K562 (cell line): ENCODE measurements at regions not wholly inside any gene's neighbourhood (a gene's known extent, or its start where the extent isn't known, plus 50 kb on each side); places are given as distances from the start of the nearest gene placed in this dataset.

ENCODE experiments used
- ATAC-seq: fragments of 200-7000 bp; cut with Tn5 transposase; 3 replicates; pipeline ENCODE4 v1.9.1; 2020; ENCODE audit warnings: moderate library complexity
- BruUV-seq: library from RNA; stranded (reverse); fragments of 400-500 nt; replicated peaks from 2 replicates; lab custom pipeline; 2021; lab: Mats Ljungman, UMichigan
- CTCF ChIA-PET: fragments of 300-600 bp; formaldehyde crosslinking; extraction: SDS; loops from one replicate; lab custom pipeline; 2021; ENCODE audit warnings: low intra/inter-chr PET ratio; lab: Yijun Ruan, JAX
- POLR2A ChIA-PET: fragments of 300-600, 350-650 bp; sonication (Branson Sonifier 250); formaldehyde crosslinking; extraction: SDS; loops from one replicate; lab custom pipeline; 2021; ENCODE audit warnings: antibody characterized with exemption, inconsistent platforms; lab: Yijun Ruan, JAX
- DNase-seq, 4 experiments: peaks; one replicate each; pipeline versions ENCODE4 v3.0.0 to v3.0.0-alpha.2; 2011 to 2018; ENCODE audit warnings: low spot score in 3 of 4, mixed read lengths in 3 of 4; ENCODE audit errors: extremely low read depth in 1 of 4
- FAIRE-seq: peaks from 2 replicates; lab custom pipeline; 2011; peaks lifted over from hg19 to GRCh38; lab: Jason Lieb, UNC
- H2AFZ ChIP-seq: 2 replicates; pipeline ENCODE4 v1.6.0; 2011; ENCODE audit warnings: low read depth, low read length, control low read depth, inconsistent platforms
- H3K27ac ChIP-seq: fragments of 200-600 bp; 3 replicates; pipeline ENCODE4 v1.8.0; 2011; ENCODE audit warnings: low read depth, mild to moderate bottlenecking, control low read depth, inconsistent platforms, low read length, moderate library complexity, mixed read lengths; ENCODE audit errors: extremely low read depth
- H3K27me3 ChIP-seq, 2 experiments: fragments of 300-600 bp in 1 of 2; 2 replicates in 1 of 2; 3 replicates in 1 of 2; pipeline versions ENCODE4 v1.6.0 to v1.8.0; 2011; ENCODE audit warnings: inconsistent platforms in 2 of 2, low read length in 2 of 2, mild to moderate bottlenecking in 1 of 2, mixed read lengths in 1 of 2, moderate library complexity in 1 of 2; ENCODE audit not compliant: control insufficient read depth in 2 of 2, insufficient read depth in 2 of 2
- H3K36me3 ChIP-seq: fragments of 300-600 bp; 3 replicates; pipeline ENCODE4 v1.8.0; 2011; ENCODE audit warnings: mild to moderate bottlenecking, low read length, inconsistent platforms; ENCODE audit not compliant: control insufficient read depth, insufficient read depth
- H3K4me1 ChIP-seq, 2 experiments: fragments of 200-600 bp in 1 of 2; replicated peaks in 1 of 2; 2 replicates in 1 of 2; 3 replicates in 1 of 2; pipeline versions ENCODE4 v1.5.1 to v1.8.0; 2011; ENCODE audit warnings: inconsistent platforms in 2 of 2, low read length in 2 of 2, mild to moderate bottlenecking in 1 of 2, mixed read lengths in 1 of 2, moderate library complexity in 1 of 2; ENCODE audit not compliant: control insufficient read depth in 2 of 2, insufficient read depth in 2 of 2
- H3K4me2 ChIP-seq: 2 replicates; pipeline ENCODE4 v1.6.1; 2011; ENCODE audit warnings: low read length, control low read depth, inconsistent platforms, mixed read lengths; ENCODE audit not compliant: insufficient read depth
- H3K4me3 ChIP-seq: fragments of 200-600 bp; sonication (generic), shearing (Covaris generic); 2 replicates; pipeline ENCODE4 v1.5.1; 2016; ENCODE audit warnings: control low read depth, inconsistent platforms
- H3K79me2 ChIP-seq: fragments of 200-600 bp; 3 replicates; pipeline ENCODE4 v1.8.0; 2011; ENCODE audit warnings: low read length, inconsistent platforms; ENCODE audit not compliant: control insufficient read depth, insufficient read depth
- H3K9ac ChIP-seq, 2 experiments: 2 replicates each; pipeline versions ENCODE4 v1.6.0 to v1.6.1; 2011; ENCODE audit warnings: low read depth in 2 of 2, low read length in 2 of 2, control low read depth in 1 of 2, inconsistent platforms in 1 of 2, mild to moderate bottlenecking in 1 of 2, mixed read lengths in 1 of 2; ENCODE audit not compliant: insufficient read depth in 1 of 2
- H3K9me1 ChIP-seq: one replicate; pipeline ENCODE4 v1.6.0; 2011; ENCODE audit warnings: inconsistent platforms, mild to moderate bottlenecking, low read length, moderate library complexity; ENCODE audit not compliant: control insufficient read depth, insufficient read depth
- H3K9me3 ChIP-seq: replicated peaks from 2 replicates; pipeline ENCODE4 v1.5.1; 2011; ENCODE audit warnings: low read depth, low read length, inconsistent platforms; ENCODE audit not compliant: control insufficient read depth, insufficient read depth
- H4K20me1 ChIP-seq: replicated peaks from 2 replicates; pipeline ENCODE4 v1.6.1; 2011; ENCODE audit warnings: low read length, inconsistent platforms, mixed read lengths; ENCODE audit not compliant: control insufficient read depth, insufficient read depth
- FOXA1 ChIP-seq: fragments of 450-650 bp; IDR thresholded peaks from 2 replicates; pipeline ENCODE4 v1.6.1; 2016; ENCODE audit warnings: mild to moderate bottlenecking, borderline replicate concordance
- FOXK1 ChIP-seq: sonication (generic); formaldehyde crosslinking; IDR thresholded peaks from 2 replicates; pipeline ENCODE4 v1.8.0; 2022; ENCODE audit warnings: missing genetic modification reagents, mild to moderate bottlenecking, borderline replicate concordance
- JUNB ChIP-seq: fragments of 450-650 bp; formaldehyde crosslinking; conservative IDR thresholded peaks from 2 replicates; pipeline ENCODE4 v1.4.0; 2020; ENCODE audit warnings: mild to moderate bottlenecking
- LARP7 ChIP-seq: fragments of 450-650 bp; IDR thresholded peaks from 2 replicates; pipeline ENCODE4 v1.6.1; 2016
- MYBL2 ChIP-seq, 2 experiments: fragments of 450-650 bp in 1 of 2; sonication (generic) in 1 of 2; formaldehyde crosslinking in 1 of 2; IDR thresholded peaks; 2 replicates each; pipeline versions ENCODE4 v1.6.1 to v1.8.1; 2017 to 2022; ENCODE audit warnings: borderline replicate concordance in 1 of 2, inconsistent platforms in 1 of 2, low read depth in 1 of 2, mild to moderate bottlenecking in 1 of 2, missing genetic modification reagents in 1 of 2, moderate library complexity in 1 of 2
- RBM25 ChIP-seq: fragments of 200-400 bp; formaldehyde crosslinking; IDR thresholded peaks from 2 replicates; pipeline ENCODE4 v1.6.1; 2018; ENCODE audit warnings: low read length, low read depth, moderate library complexity; ENCODE audit not compliant: severe bottlenecking
- RCOR1 ChIP-seq, 2 experiments: IDR thresholded peaks; 2 replicates each; pipeline ENCODE4 v1.6.1; 2012; ENCODE audit warnings: low read depth in 2 of 2, low read length in 2 of 2, borderline replicate concordance in 1 of 2, improper control_type of control experiment in 1 of 2
- RNF2 ChIP-seq: sonication (generic); IDR thresholded peaks from 2 replicates; pipeline ENCODE4 v1.6.1; 2016
- ZBTB7A ChIP-seq: IDR thresholded peaks from 2 replicates; pipeline ENCODE4 v1.6.1; 2011; ENCODE audit warnings: low read depth, mild to moderate bottlenecking, low read length, moderate library complexity, borderline replicate concordance; ENCODE audit not compliant: control insufficient read depth
- ZC3H8 ChIP-seq: fragments of 450-650 bp; IDR thresholded peaks from 2 replicates; pipeline ENCODE4 v1.6.1; 2017
- ZNF778 ChIP-seq: fragments of 450-650 bp; formaldehyde crosslinking; IDR thresholded peaks from 2 replicates; pipeline ENCODE4 v1.4.0; 2020; ENCODE audit warnings: mild to moderate bottlenecking, moderate library complexity
- WGBS: fragments of 100-300 bp; shearing (Covaris generic); methylation state at CpG from one replicate; pipeline ENCODE4 v1.1.6; 2016; ENCODE audit warnings: low coverage, mixed read lengths; ENCODE audit not compliant: insufficient coverage; ENCODE audit errors: missing lambda C conversion rate; 5-methylcytosine and 5-hydroxymethylcytosine counted together
- in situ Hi-C: fragments of 300-500 bp; cut with MboI; formaldehyde crosslinking; loops from 4 replicates; pipeline ENCODE4 v1.15.0; 2018; ENCODE audit warnings: inconsistent platforms, mixed read lengths
- intact Hi-C: fragments of 100-400 bp; cut with micrococcal nuclease; formaldehyde crosslinking; loops from 2 replicates; pipeline ENCODE4 v1.14.2; 2022

GRCh38 chr4:64538219-64538618, 129.0 kb upstream of the TECRL start:
- TF ChIP-seq FOXA1 (no peak), ZBTB7A (no peak), JUNB (CRISPR knock-in tag) (no peak), RBM25 (no peak), FOXK1 (no peak), LARP7 (no peak), MYBL2 (IDR thresholded peaks at IDR 0.05; ENCODE audit: low read depth) (no peak), MYBL2 (CRISPR knock-in tag; IDR thresholded peaks at IDR 0.05; ENCODE audit: borderline replicate concordance) (no peak), RCOR1 (IDR thresholded peaks at IDR 0.05; ENCODE audit: borderline replicate concordance in 1 of 2, low read depth in 2 of 2, low read length in 2 of 2) (no peak), ZNF778 (no peak), RNF2 (no peak), ZC3H8 (no peak)
- Histone ChIP-seq H3K4me3 (no peak overlapping the region), H2AFZ (no peak overlapping the region), H3K9me3 (no peaks in the 10 kb centered on the region), H3K27ac (no peak overlapping the region), H3K4me2 (no peak overlapping the region), H4K20me1 (no peaks in the 10 kb centered on the region), H3K4me1 (no peaks in the 10 kb centered on the region), H3K9ac (no peak overlapping the region), H3K36me3 (no peaks in the 10 kb centered on the region), H3K27me3 (no peaks in the 10 kb centered on the region), H3K9me1 (no peaks in the 10 kb centered on the region), H3K79me2 (no peaks in the 10 kb centered on the region)
- in situ Hi-C loops = no loop called here
- ChIA-PET CTCF (no interaction called here), POLR2A (no interaction called here)
- FAIRE-seq (no peak), ATAC-seq (no peak), DNase-seq (peak in 1 of 4 experiments; percentile 1)
- 4% methylated on average over 3 of the region's 8 CpGs for WGBS
- BruUV-seq = no TSS peak
- intact Hi-C loops = loop anchor here (2.0 kb wide), 1 partner anchor 379 kb away; no protein-coding TSS in a partner anchor
